ENCODE measurements at regions not wholly inside any gene's neighbourhood (a gene's known extent, or its start where the extent isn't known, plus 50 kb on each side); places are given as distances from the start of the nearest gene placed in this dataset.
"Not testable (repeated sequence)": the region's sequence is repeated elsewhere in the genome, so short reads cannot be mapped to it uniquely, and the experiment has no call there.

GRCh38 chr5:130817598-130818384 lies 347.3 kb downstream of the HINT1 start:
- not testable (repeated sequence) for TF ChIP-seq POLR2A, EP300 (IDR thresholded peaks at IDR 0.05)
